H54 (cell line): ENCODE measurements at regions not wholly inside any gene's neighbourhood (a gene's known extent, or its start where the extent isn't known, plus 50 kb on each side); places are given as distances from the start of the nearest gene placed in this dataset.

Experiments
- DNase-seq: peaks from one replicate; pipeline ENCODE4 v3.0.0; 2011; ENCODE audit warnings: low spot score, mixed read lengths; ENCODE audit not compliant: insufficient read length
- FAIRE-seq: peaks from 3 replicates; lab custom pipeline; 2011; peaks lifted over from hg19 to GRCh38; lab: Jason Lieb, UNC
- POLR2A ChIP-seq: IDR thresholded peaks from 2 replicates; pipeline ENCODE4 v1.6.1; 2011; ENCODE audit warnings: low read depth, mild to moderate bottlenecking, low read length

DNA sequence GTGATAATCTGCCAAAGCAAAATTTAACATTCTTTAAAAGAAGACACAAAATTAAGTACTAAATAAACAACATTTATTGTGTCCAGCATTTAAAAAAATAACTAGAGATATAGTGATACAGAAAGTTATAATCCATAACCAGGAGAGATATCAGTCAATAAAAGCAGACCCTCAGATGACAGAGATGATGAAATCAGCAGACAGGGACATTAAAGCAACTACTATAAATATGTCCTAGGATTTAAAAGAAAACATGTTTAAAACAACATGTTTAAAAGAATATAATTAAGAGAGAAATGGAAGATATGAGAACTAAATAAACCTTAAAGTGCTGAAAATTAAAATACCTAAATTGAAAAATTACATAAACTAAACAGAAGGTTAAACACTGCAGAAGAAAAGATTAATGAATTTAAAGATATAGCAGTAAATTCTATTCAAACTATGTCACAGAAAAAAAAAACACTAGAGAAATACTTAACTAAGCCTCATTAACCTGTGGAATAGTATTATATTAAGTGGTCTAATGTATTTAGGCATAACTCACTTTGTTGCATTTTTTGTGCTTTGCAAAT lies 261.2 kb upstream of the NR5A2 start:
- DNase-seq (no peak), FAIRE-seq (no peak)
- TF ChIP-seq POLR2A = no peak

DNA sequence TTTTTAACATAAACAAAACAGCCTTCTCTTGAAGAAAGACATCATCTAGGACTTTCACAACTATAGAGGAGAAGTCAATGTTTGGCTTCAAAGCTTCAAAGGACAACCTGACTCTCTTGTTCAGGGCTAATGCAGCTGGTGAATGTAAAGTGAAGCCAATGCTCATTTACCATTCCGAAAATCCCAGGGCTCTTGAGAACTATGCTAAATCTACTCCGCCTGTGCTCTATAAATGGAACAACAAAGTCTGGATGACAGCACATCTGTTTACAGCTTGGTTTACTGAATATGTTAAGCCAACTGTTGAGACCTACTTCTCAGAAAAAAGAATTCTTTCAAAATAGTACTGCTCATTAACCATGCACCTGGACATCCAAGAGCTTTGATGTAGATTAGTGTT lies 259.8 kb upstream of the NR5A2 start:
- no peak for TF ChIP-seq POLR2A
- DNase-seq = no peak
- no peak for FAIRE-seq

DNA sequence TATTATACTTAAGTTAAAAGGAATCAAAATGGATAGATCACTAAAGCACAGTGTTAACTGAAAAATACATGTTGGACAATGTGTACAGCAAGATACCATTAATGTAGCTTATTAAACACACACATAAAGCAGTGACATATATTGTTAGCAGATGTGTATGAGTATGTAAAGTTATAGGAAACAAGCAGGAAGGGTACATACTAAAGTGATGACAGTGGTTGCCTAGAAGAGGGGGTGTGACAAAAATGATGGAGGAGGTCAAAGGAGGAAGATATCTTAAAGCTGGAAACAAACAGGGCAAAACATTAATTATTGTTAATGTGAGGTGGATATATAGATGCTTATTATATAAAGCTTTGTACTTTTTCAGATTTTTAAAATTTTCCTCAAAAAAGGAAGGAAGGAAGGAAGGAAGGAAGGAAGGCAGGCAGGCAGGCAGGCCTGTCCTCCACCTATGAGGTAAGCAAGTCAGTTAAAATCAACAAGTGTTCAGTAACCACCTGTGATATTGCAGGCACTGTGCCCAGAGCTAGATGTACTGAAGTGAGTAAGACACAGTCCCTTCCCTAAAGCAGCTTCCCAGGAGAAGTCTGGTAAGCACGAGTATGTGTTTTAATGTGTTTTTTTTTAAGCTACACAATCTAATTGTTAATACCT lies 252.9 kb upstream of the NR5A2 start:
- no peak for DNase-seq
- peak; percentile 91 for FAIRE-seq
- TF ChIP-seq POLR2A = no peak

DNA sequence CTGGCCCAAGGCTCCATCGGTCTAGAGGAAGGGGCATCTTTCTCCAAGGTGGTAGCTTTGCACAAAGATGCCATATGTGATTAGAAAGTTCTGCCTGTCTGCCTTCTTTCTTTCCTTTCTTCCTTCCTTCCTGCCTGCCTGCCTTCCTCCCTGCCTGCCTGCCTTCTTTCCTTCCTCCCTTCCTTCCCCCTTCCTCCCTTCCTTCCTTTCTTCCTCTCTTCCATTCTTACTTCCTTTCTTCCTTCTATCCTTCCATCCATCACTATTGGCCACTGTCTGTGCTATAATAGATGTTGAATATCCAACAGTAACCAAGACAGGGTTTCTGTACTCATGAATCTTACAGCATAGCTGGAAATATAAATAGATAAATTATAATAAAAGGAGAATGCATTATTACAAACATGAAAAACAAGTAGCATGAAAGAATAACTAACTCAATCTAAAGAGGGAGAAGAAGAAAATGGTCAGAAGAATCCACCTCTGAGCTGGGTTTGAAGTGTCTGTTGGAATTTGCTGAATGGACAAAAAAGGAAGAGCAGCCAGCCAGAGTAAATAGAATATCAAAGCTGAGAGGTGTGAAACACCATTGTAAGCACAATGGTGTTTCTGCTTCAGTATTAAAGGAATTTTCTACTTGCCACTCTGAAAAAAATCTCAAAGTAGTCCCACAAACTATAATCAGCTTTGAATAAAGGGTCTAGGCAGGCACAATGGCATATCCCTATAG lies 250.6 kb upstream of the NR5A2 start:
- FAIRE-seq (no peak), DNase-seq (no peak)
- no peak for TF ChIP-seq POLR2A

DNA sequence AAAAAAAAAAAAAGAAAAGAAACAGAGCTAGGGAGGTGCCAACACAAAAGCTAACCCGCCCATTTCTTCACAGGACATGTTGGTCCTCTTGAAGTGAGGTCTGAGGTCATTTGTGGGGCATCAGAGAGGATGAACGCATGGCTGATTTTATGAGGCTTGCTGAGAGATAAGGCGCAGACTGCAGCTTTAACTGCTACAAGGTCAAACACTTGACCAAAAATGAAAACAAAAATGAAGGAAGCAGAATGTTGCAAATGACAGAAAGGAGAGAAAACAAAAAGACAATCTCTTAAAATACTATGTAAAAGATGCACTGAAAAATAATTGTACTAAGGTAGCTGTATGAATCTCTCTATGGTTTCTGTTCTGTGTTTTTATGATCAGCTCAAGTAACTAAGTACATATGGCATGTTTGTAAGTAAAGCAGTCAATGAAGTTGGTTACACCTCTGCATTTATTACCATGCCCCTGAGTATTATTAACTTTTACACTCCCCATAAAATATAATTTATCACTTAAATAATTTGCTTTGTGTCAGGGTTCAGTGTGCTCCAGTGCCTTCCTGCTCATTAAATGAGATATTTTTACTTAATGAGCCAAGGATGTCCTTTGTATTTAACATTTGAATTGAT lies 249.1 kb upstream of the NR5A2 start:
- TF ChIP-seq POLR2A = no peak
- no peak for FAIRE-seq
- DNase-seq = no peak

DNA sequence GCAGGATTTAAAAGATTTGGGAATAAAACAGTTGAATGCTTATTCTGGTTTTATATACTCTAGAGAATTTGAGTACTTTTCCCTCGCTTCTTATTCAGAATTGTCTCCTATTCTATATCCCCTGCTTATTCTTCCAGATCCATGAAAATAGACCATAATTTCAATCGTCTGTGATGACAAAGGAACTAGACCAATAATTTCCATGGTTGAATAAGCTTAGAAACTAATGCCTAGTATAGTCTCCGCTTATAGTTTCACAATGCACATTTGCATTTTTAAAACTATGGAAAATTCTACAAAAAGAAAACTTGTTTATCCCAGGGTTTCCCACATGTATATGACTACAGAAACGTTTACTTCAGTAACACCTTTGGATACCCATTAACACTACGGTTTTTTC lies 247.4 kb upstream of the NR5A2 start:
- FAIRE-seq = peak; percentile 6
- no peak for TF ChIP-seq POLR2A
- no peak for DNase-seq

DNA sequence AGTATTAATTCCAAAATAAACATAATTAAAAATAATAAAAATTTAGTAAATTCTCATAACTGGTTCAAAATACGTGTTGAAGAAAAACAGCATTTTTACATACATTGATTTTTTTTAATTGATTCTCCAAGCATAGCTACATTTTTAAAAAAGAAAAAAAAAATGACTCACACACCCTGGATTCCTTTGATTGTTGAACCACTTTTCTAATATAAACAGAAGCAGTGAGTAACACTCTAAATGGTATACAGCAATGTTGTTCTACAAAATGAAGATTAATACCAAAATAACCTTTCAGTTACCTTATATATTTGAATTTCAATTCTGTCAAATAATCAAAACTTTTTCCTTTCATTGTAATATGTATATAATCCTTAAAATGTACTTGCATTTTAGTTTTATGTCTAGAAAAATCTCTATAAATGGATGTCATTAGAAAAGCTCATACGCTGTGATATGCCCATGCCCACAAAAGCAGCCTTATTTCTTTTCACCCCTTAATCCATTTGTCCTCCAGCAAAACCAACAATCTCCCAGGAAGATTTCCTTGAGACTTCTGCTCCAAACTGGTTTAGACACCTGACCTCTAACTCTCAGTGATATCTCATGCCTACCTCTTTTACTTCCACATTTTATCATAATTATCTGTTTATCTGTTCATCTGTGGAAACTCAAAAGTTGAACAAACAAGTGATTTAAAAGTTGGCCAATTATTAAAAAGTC lies 246.4 kb upstream of the NR5A2 start:
- TF ChIP-seq POLR2A = no peak
- FAIRE-seq (peak; percentile 20), DNase-seq (peak; percentile 7)

DNA sequence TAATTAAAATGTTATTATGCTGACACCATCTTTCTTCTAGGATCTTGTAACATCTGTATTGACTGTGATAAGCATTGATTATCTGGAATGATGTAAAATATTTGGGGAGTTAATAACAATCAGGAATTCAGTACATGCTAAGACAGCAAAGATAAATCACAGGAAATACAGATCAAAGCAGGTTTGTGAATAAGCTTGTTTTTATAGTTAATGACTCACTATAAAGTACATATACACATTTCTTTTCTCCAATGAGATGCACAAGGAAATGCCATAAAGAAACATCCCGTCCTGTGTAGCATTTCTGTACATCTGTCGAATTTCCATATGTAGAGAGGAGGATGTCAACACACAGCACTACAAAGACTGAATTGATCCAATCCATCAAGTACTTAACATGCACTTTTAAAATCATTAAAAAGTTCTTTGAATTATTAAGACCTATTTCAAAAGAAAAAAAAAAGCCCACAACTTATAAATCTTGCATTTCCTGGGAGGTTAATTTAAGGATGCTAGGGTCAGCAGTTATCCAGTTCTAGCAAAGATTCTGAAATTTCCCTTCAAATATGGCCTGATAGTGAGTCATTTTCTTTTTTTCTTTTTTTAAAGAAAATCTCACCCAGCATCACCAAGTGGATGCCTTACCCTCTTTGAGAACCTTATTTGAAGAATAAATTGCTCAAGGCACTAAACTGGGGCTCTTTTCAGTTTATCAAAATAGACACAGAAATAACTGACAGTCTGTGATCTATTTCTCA lies 243.2 kb upstream of the NR5A2 start:
- TF ChIP-seq POLR2A = no peak
- FAIRE-seq = peak; percentile 55
- DNase-seq = no peak

DNA sequence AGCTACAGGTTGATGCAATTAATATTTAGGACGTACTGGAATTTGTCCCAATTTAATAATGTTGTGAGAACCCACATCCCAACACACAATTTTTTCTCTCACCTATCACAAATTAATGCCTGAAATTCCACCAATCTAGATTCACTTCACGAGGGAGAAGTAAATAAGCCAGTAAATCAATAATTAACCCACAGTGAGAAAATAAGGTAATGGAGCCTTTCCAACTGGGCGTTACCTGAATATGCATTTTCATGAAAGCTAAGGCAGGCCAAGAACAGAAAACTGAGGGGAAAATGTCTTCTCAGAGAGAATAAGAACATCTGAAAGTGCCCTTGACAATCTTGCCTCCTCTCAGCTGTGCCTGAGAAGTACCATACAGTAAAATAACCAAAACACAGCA lies 240.8 kb upstream of the NR5A2 start:
- DNase-seq (no peak), FAIRE-seq (peak; percentile 23)
- no peak for TF ChIP-seq POLR2A

DNA sequence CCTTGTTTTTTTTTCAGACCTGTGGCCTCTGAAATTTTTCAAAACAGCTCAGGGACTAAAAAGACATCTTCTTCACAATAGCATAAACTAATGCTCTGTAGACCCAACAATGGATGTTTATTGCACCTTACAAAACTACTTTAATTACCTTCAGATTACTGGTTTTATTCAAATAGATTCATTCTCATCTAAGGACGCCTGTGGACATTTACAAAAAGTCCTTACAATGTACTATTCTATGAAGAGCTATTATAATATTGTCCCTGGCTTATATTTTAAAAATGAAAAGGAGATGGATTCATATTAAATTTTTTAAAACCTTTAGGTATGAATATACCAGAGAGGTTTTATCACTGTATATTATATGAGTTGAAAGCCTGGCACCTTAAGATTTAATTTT lies 238.4 kb upstream of the NR5A2 start:
- no peak for TF ChIP-seq POLR2A
- no peak for FAIRE-seq
- no peak for DNase-seq

DNA sequence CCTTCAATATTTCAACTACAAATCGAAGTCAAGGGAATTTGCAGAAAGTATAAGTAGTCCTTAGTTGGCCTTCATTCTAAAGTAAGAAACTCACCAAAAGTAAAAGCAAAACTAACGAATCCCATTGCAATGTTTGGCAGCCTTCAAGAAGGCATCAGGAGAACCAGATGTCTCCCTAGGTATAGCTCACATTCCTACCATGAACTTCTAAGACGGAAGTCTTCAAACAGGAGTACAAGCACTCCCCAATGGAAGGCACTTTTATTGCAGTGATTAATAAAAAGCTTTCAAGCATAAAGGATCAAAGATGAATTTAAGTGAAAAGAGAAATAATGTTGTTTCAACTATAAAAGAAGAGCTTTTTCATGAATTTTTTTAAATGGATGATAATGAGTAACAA lies 236.0 kb upstream of the NR5A2 start:
- DNase-seq (no peak), FAIRE-seq (no peak)
- no peak for TF ChIP-seq POLR2A

DNA sequence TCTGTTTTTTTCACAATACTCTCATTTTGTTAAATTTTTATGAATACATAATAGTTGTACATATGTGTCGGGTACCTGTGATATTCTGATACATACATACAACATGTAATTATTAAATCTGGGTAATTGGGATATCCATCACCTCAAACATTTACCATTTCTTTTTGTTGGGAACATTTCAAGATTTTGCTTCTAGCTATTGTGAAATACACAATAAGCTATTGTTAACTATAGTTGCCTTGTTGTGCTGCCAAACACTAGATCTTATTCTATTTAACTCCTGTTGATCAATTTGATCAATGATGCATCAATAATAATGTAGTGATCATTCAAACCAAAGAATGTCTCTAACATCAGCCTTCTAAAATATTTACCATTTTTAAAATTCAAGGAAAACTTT lies 234.6 kb upstream of the NR5A2 start:
- no peak for FAIRE-seq
- no peak for TF ChIP-seq POLR2A
- no peak for DNase-seq

DNA sequence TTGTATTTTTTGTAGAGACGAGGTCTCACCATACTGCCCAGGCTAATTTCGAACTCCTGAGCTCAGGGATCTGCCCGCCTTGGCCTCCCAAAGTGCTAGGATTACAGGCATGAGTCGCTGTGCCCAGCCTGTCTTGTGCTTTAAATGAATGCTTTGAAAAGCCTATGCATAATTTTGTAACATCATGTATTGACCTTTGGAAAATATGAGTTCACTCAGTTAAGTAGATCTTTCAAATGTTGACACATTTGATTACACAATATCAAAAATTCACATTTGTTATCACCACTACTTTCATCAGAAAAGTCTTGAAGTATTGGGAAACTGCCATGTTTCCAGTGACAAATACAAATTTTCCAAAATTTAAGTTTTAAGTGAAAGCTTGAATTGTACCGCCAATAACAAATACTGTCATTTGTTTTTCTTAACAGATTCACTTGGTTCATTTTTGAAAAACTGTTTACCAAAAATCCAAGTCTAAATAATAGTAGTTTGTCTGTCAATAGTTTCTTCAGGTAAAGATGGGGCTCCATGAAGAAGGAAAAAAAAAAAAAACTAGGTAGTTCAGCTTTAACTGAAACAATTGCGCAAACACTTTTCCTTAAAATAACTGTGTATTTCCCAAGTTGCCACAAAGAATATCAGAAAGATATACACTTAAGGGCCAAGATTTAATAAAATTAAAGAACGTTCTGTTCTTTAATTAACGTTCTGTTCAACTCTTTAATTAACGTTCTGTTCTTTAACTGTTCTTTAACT lies 233.2 kb upstream of the NR5A2 start:
- FAIRE-seq = no peak
- TF ChIP-seq POLR2A = no peak
- DNase-seq = no peak
